GM12874 (cell line): ENCODE measurements at regions not wholly inside any gene's neighbourhood (a gene's known extent, or its start where the extent isn't known, plus 50 kb on each side); places are given as distances from the start of the nearest gene placed in this dataset.

Experiments
- CTCF ChIP-seq: IDR thresholded peaks from 2 replicates; pipeline ENCODE4 v1.5.1; 2011; ENCODE audit warnings: low read depth, mild to moderate bottlenecking, control low read depth, low read length, moderate library complexity; ENCODE audit not compliant: insufficient read depth

- TF ChIP-seq CTCF = no peak
These were observed 1212.8 kb upstream of the ADGRL3 start for GRCh38 chr4:59987289-59987688.

- no peak for TF ChIP-seq CTCF
These were observed 1206.0 kb upstream of the ADGRL3 start for GRCh38 chr4:59994118-59994517.

GRCh38 chr4:60002603-60003337, 1197.4 kb upstream of the ADGRL3 start:
- TF ChIP-seq CTCF = no peak

- TF ChIP-seq CTCF = no peak
These were observed 1186.5 kb upstream of the ADGRL3 start for GRCh38 chr4:60013464-60014184.

- no peak for TF ChIP-seq CTCF
These were observed 1183.2 kb upstream of the ADGRL3 start for GRCh38 chr4:60016971-60017370.

- no peak for TF ChIP-seq CTCF
These were observed 1180.9 kb upstream of the ADGRL3 start for GRCh38 chr4:60019180-60019579.

- TF ChIP-seq CTCF = no peak
These were observed 1180.2 kb upstream of the ADGRL3 start for GRCh38 chr4:60019946-60020345.
